Spinal cord (tissue), 9 donors: ENCODE measurements at regions not wholly inside any gene's neighbourhood (a gene's known extent, or its start where the extent isn't known, plus 50 kb on each side); places are given as distances from the start of the nearest gene placed in this dataset.

Experiments used
- DNase-seq, 6 donors: peaks; one replicate each; pipeline versions ENCODE4 v3.0.0 to v3.0.0-alpha.2; 2013 to 2015; ENCODE audit warnings: low spot score in 6 of 6, low read depth in 4 of 6
- H3K27ac ChIP-seq: one replicate; pipeline ENCODE4 v1.5.1; 2013; ENCODE audit warnings: low read depth, low read length, control low read depth
- H3K27me3 ChIP-seq: one replicate; pipeline ENCODE4 v1.6.1; 2013; ENCODE audit warnings: low read length; ENCODE audit not compliant: control insufficient read depth, insufficient read depth
- H3K36me3 ChIP-seq: one replicate; pipeline ENCODE4 v1.6.1; 2013; ENCODE audit warnings: low read length; ENCODE audit not compliant: control insufficient read depth, insufficient read depth
- H3K4me1 ChIP-seq: one replicate; pipeline ENCODE4 v1.6.1; 2013; ENCODE audit warnings: low read length; ENCODE audit not compliant: control insufficient read depth, insufficient read depth
- H3K4me3 ChIP-seq: one replicate; pipeline ENCODE4 v1.5.1; 2013; ENCODE audit warnings: low read depth, low read length, control low read depth
- H3K9me3 ChIP-seq: one replicate; pipeline ENCODE4 v1.6.1; 2013; ENCODE audit warnings: low read length; ENCODE audit not compliant: control insufficient read depth, insufficient read depth
- WGBS: methylation state at CpG from one replicate; pipeline ENCODE4 v1.1.5; 2013; ENCODE audit warnings: missing lambda C conversion rate; ENCODE audit not compliant: insufficient coverage; 5-methylcytosine and 5-hydroxymethylcytosine counted together
- donor health status: healthy.

GRCh38 chr5:58359981-58360380, 99.9 kb downstream of the PLK2 start:
- no peak for DNase-seq
- no peaks in the 10 kb centered on the region for H3K9me3 ChIP-seq
- no peak overlapping the region for H3K4me3 ChIP-seq
- no peaks in the 10 kb centered on the region for H3K4me1 ChIP-seq
- no peaks in the 10 kb centered on the region for H3K27me3 ChIP-seq
- no peak overlapping the region for H3K27ac ChIP-seq
- WGBS: 80% methylated on average over 3 of the region's 3 CpGs
- H3K36me3 ChIP-seq: no peaks in the 10 kb centered on the region

DNA sequence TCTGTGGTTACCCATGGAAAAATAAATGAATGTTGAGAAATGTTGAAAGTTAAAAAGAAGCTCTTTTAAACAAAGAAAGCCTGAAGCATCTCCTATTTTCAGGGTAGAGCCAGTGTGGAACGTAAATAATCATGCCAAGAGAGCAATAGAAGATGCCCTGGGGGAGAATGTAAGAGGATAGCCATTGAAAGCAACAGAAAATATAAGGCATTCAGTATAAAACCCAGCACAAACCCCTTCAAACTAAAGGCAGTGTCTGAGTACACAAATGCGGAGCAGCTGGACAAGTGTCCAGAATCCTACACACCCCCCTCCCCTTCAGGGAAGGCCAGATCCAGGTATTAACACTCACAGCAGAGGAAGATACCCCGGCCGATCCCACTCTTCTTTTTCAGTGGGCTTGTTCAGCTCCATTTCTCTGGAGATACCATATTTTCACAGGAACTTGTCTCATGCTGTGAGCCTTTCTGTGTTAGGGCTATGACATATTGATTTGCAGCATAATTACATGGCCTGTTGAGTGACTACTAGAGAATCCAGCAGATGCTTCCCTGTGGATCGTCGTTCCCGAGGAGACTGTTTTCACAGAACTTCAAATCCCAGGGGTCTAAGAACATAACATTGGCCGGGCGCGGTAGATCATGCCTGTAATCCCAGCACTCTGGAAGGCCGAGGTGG, 101.2 kb downstream of the PLK2 start:
- Histone ChIP-seq H3K9me3 (no peaks in the 10 kb centered on the region), H3K27ac (no peak overlapping the region), H3K4me3 (no peak overlapping the region), H3K36me3 (no peaks in the 10 kb centered on the region), H3K4me1 (no peaks in the 10 kb centered on the region), H3K27me3 (no peaks in the 10 kb centered on the region)
- peak in 1 of 6 donors; percentile 43 for DNase-seq
- 41% methylated on average over 7 of the region's 11 CpGs for WGBS

- H3K4me1 ChIP-seq: no peaks in the 10 kb centered on the region
- H3K36me3 ChIP-seq: no peaks in the 10 kb centered on the region
- H3K9me3 ChIP-seq: no peaks in the 10 kb centered on the region
- WGBS: no CpG with 5 or more reads among the region's 4 CpGs
- peak in 1 of 6 donors; percentile 54 for DNase-seq
- H3K4me3 ChIP-seq: no peak overlapping the region
- no peak overlapping the region for H3K27ac ChIP-seq
- no peaks in the 10 kb centered on the region for H3K27me3 ChIP-seq
These were observed 101.9 kb downstream of the PLK2 start for GRCh38 chr5:58357799-58358500.

DNA sequence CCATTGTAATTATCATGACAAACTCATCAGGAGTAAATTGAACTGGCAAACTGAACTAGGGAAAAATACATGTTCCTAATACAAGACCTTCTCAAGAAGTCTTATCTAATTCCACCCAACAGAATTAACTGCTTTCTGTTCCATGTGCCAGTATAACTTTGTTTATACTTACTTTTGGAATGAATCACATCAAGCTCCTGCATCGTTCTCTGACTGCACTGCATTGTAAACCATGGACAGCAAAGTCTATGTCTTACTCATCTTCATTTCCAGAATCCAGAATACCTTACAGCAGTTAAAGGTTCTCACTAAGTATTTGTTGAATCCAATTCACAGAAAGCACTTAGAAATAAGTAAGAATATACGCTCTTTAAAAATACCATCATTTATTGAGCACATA, 102.8 kb downstream of the PLK2 start:
- Histone ChIP-seq H3K4me1 (no peaks in the 10 kb centered on the region), H3K4me3 (no peak overlapping the region), H3K27ac (no peak overlapping the region), H3K27me3 (no peaks in the 10 kb centered on the region), H3K36me3 (no peaks in the 10 kb centered on the region), H3K9me3 (no peaks in the 10 kb centered on the region)
- WGBS: no CpG with 5 or more reads among the region's 2 CpGs
- DNase-seq: no peak

- no peak for DNase-seq
- no peaks in the 10 kb centered on the region for H3K27me3 ChIP-seq
- H3K27ac ChIP-seq: no peak overlapping the region
- H3K4me1 ChIP-seq: no peaks in the 10 kb centered on the region
- H3K36me3 ChIP-seq: no peaks in the 10 kb centered on the region
- H3K9me3 ChIP-seq: no peaks in the 10 kb centered on the region
- no CpG with 5 or more reads among the region's 4 CpGs for WGBS
- no peak overlapping the region for H3K4me3 ChIP-seq
These were observed 103.2 kb downstream of the PLK2 start for GRCh38 chr5:58356662-58357061.

- H3K27me3 ChIP-seq: no peaks in the 10 kb centered on the region
- no peak overlapping the region for H3K4me3 ChIP-seq
- no peaks in the 10 kb centered on the region for H3K4me1 ChIP-seq
- no peak overlapping the region for H3K27ac ChIP-seq
- DNase-seq: peak in 1 of 6 donors; percentile 20
- H3K36me3 ChIP-seq: no peaks in the 10 kb centered on the region
- H3K9me3 ChIP-seq: no peaks in the 10 kb centered on the region
- WGBS: no CpG with 5 or more reads among the region's 2 CpGs
These were observed 105.1 kb downstream of the PLK2 start for GRCh38 chr5:58354827-58355226.

GRCh38 chr5:58353992-58354391, 105.9 kb downstream of the PLK2 start:
- Histone ChIP-seq H3K36me3 (no peaks in the 10 kb centered on the region), H3K27me3 (no peaks in the 10 kb centered on the region), H3K4me3 (no peak overlapping the region), H3K4me1 (no peaks in the 10 kb centered on the region), H3K9me3 (no peaks in the 10 kb centered on the region), H3K27ac (no peak overlapping the region)
- DNase-seq: peak in 1 of 6 donors; percentile 26

DNA sequence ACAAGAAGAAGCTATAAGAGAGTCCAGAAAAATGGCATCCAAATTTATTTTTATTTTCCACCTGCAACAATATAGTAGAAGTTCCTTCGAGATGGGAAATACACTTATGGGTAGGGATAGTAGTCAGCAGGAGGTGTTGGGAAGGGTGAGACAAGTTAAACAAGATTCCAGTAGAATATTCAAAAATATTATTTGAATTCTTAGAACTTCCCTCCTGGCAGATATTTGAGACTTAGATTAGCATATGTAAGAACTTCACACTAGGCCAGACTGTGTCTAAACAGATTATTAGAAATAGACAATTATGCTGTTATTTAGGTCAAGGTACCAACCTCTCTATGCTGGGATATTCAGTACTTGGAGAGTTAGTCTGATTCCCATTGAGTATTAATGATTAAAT, 108.7 kb downstream of the PLK2 start:
- Histone ChIP-seq H3K27me3 (no peaks in the 10 kb centered on the region), H3K36me3 (no peaks in the 10 kb centered on the region), H3K9me3 (no peaks in the 10 kb centered on the region), H3K4me3 (no peak overlapping the region), H3K4me1 (no peaks in the 10 kb centered on the region), H3K27ac (no peak overlapping the region)
- no CpG with 5 or more reads among the region's 1 CpG for WGBS
- no peak for DNase-seq

DNA sequence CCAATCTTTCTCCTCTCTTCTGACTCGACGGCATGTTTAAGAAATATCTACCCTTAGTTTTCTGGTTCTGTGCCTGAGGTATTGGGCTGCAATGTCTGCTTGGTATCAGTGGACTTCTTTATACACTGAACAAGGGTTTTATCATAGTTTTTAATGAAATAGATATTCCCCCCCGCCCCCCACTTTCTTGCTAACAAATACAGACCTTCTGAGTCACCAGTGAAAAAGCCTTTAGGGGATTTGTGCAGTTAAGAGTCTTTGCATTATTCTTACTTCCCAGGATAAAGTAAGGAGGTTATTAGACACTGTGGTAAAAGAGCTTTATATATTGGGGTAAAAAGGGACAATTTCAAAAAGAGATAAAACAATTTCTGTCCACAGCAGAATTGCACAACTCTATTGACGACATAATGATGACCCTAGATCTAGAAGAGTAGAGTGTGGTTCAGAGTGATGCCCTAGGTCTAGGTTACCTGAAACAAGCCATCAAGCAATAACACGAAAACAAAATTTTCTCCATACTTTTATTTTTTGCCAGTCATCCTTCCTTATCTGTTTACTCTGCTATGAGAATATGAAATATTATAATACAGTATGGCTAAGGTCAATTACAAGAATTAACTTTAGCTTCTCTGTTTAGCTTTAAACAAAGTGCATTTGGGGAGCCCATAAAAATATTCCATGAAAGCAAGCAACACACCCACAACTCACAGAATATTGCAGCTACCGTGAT, 110.7 kb downstream of the PLK2 start:
- WGBS: 100% methylated on average over 1 of the region's 6 CpGs
- Histone ChIP-seq H3K27me3 (no peaks in the 10 kb centered on the region), H3K36me3 (no peaks in the 10 kb centered on the region), H3K27ac (no peak overlapping the region), H3K9me3 (no peaks in the 10 kb centered on the region), H3K4me1 (no peaks in the 10 kb centered on the region), H3K4me3 (no peak overlapping the region)
- DNase-seq: no peak
